H1 (cell line): ENCODE measurements at regions not wholly inside any gene's neighbourhood (a gene's known extent, or its start where the extent isn't known, plus 50 kb on each side); places are given as distances from the start of the nearest gene placed in this dataset.

Experiments
- CTCF ChIA-PET: fragments of 300-600 bp; sonication (Branson Sonifier 250); formaldehyde crosslinking; loops from one replicate; lab custom pipeline; 2021; ENCODE audit not compliant: partially characterized antibody; lab: Charles Lee
- POLR2A ChIA-PET: fragments of 300-600 bp; sonication (Branson Sonifier 250); formaldehyde crosslinking; loops from one replicate; lab custom pipeline; 2021; ENCODE audit warnings: inconsistent platforms; ENCODE audit not compliant: partially characterized antibody; lab: Charles Lee
- DNase-seq, 2 experiments: peaks; one replicate each; pipeline versions ENCODE4 v3.0.0 to v3.0.0-alpha.2; 2010 to 2022; ENCODE audit warnings: low spot score in 2 of 2, low read depth in 1 of 2, mixed read lengths in 1 of 2
- FAIRE-seq: peaks from 2 replicates; lab custom pipeline; 2011; peaks lifted over from hg19 to GRCh38; lab: Jason Lieb, UNC
- H2AFZ ChIP-seq: 2 replicates; pipeline ENCODE4 v1.8.1; 2012; ENCODE audit warnings: low read length, inconsistent platforms
- H2AK5ac ChIP-seq: 2 replicates; pipeline ENCODE4 v1.6.1; 2013; ENCODE audit warnings: low read depth, low read length
- H2BK120ac ChIP-seq: replicated peaks from 2 replicates; pipeline ENCODE3; 2013; ENCODE audit warnings: low read depth, low read length, inconsistent platforms
- H2BK12ac ChIP-seq: 2 replicates; pipeline ENCODE4 v1.6.1; 2013; ENCODE audit warnings: low read depth, low read length
- H2BK15ac ChIP-seq: 2 replicates; pipeline ENCODE4 v1.6.1; 2013; ENCODE audit warnings: low read length
- H2BK20ac ChIP-seq: 2 replicates; pipeline ENCODE4 v1.6.1; 2013; ENCODE audit warnings: low read length
- H2BK5ac ChIP-seq: 2 replicates; pipeline ENCODE4 v1.6.1; 2013; ENCODE audit warnings: low read depth, low read length
- H3K14ac ChIP-seq: 2 replicates; pipeline ENCODE4 v1.6.1; 2013; ENCODE audit warnings: inconsistent platforms; ENCODE audit not compliant: insufficient read length
- H3K18ac ChIP-seq: 2 replicates; pipeline ENCODE4 v1.6.1; 2013; ENCODE audit warnings: low read length; ENCODE audit errors: extremely low read depth
- H3K23ac ChIP-seq: 2 replicates; pipeline ENCODE4 v1.6.1; 2013; ENCODE audit warnings: inconsistent platforms; ENCODE audit not compliant: insufficient read length
- H3K23me2 ChIP-seq: 2 replicates; pipeline ENCODE4 v1.6.1; 2013; ENCODE audit warnings: low read depth, low read length
- H3K27ac ChIP-seq: 2 replicates; pipeline ENCODE4 v1.6.1; 2011; ENCODE audit warnings: low read depth, low read length, inconsistent platforms
- H3K27me3 ChIP-seq, 4 experiments: replicated peaks in 1 of 4; 1 replicate in 1 of 4; 2 replicates in 3 of 4; pipeline versions ENCODE4 v1.6.1 to v1.8.1; 2011 to 2013; ENCODE audit warnings: low read length in 3 of 4, mild to moderate bottlenecking in 3 of 4, inconsistent platforms in 2 of 4, mixed read lengths in 2 of 4, moderate library complexity in 1 of 4; ENCODE audit not compliant: control insufficient read depth in 3 of 4, insufficient read depth in 3 of 4; ENCODE audit errors: extremely low read depth in 1 of 4
- H3K36me3 ChIP-seq, 4 experiments: 2 replicates each; pipeline versions ENCODE4 v1.6.1 to v1.8.1; 2011 to 2013; ENCODE audit warnings: mild to moderate bottlenecking in 4 of 4, low read length in 3 of 4, moderate library complexity in 2 of 4, control low read depth in 1 of 4, inconsistent platforms in 1 of 4; ENCODE audit not compliant: insufficient read depth in 4 of 4, control insufficient read depth in 2 of 4
- H3K4ac ChIP-seq: replicated peaks from 2 replicates; pipeline ENCODE3; 2013; ENCODE audit warnings: low read length, low read depth, mixed read lengths, inconsistent platforms; ENCODE audit not compliant: insufficient read length
- H3K4me1 ChIP-seq, 4 experiments: replicated peaks in 1 of 4; 1 replicate in 1 of 4; 2 replicates in 3 of 4; pipeline versions ENCODE4 v1.6.1 to v1.8.1; 2011 to 2013; ENCODE audit warnings: low read length in 3 of 4, inconsistent platforms in 2 of 4, mixed read lengths in 1 of 4; ENCODE audit not compliant: insufficient read depth in 4 of 4, control insufficient read depth in 3 of 4
- H3K4me2 ChIP-seq, 2 experiments: 2 replicates each; pipeline versions ENCODE4 v1.6.1 to v1.8.1; 2011 to 2013; ENCODE audit warnings: low read depth in 2 of 2, low read length in 2 of 2, control low read depth in 1 of 2, inconsistent platforms in 1 of 2, mild to moderate bottlenecking in 1 of 2; ENCODE audit not compliant: insufficient read depth in 1 of 2
- H3K4me3 ChIP-seq, 4 experiments: fragments of 200-600, 300-600 bp in 1 of 4; sonication (generic), shearing (Covaris generic), sonication (Bioruptor Twin) in 1 of 4; 2 replicates each; pipeline versions ENCODE4 v1.5.1 to v1.8.1; 2011 to 2016; ENCODE audit warnings: low read length in 4 of 4, low read depth in 3 of 4, control low read depth in 2 of 4, inconsistent platforms in 2 of 4, mild to moderate bottlenecking in 2 of 4, mixed read lengths in 1 of 4, moderate library complexity in 1 of 4; ENCODE audit not compliant: insufficient read depth in 2 of 4; ENCODE audit errors: extremely low read depth in 1 of 4
- H3K56ac ChIP-seq: replicated peaks from 2 replicates; pipeline ENCODE3; 2013; ENCODE audit warnings: low read depth, mild to moderate bottlenecking, mixed read lengths, low read length, inconsistent platforms; ENCODE audit not compliant: insufficient read length
- H3K79me1 ChIP-seq: 2 replicates; pipeline ENCODE4 v1.6.1; 2013; ENCODE audit warnings: low read depth, low read length, control low read depth
- H3K79me2 ChIP-seq, 2 experiments: 2 replicates each; pipeline versions ENCODE4 v1.6.1 to v1.8.1; 2012 to 2013; ENCODE audit warnings: low read length in 2 of 2, mild to moderate bottlenecking in 2 of 2, inconsistent platforms in 1 of 2; ENCODE audit not compliant: insufficient read depth in 2 of 2, control insufficient read depth in 1 of 2
- H3K9ac ChIP-seq, 4 experiments: replicated peaks in 1 of 4; 1 replicate in 1 of 4; 2 replicates in 3 of 4; pipeline versions ENCODE4 v1.6.1 to v1.8.1; 2011 to 2013; ENCODE audit warnings: low read depth in 3 of 4, low read length in 3 of 4, control low read depth in 2 of 4, mild to moderate bottlenecking in 2 of 4, moderate library complexity in 2 of 4, inconsistent platforms in 1 of 4; ENCODE audit errors: extremely low read depth in 1 of 4
- H3K9me3 ChIP-seq, 2 experiments: 2 replicates each; pipeline versions ENCODE4 v1.6.1 to v1.8.1; 2012 to 2013; ENCODE audit warnings: mild to moderate bottlenecking in 2 of 2, moderate library complexity in 2 of 2, control low read depth in 1 of 2, inconsistent platforms in 1 of 2, low read depth in 1 of 2, low read length in 1 of 2, mixed read lengths in 1 of 2; ENCODE audit not compliant: insufficient read depth in 2 of 2
- H4K20me1 ChIP-seq, 2 experiments: replicated peaks in 1 of 2; 2 replicates each; pipeline versions ENCODE3 to v1.8.1; 2011 to 2013; ENCODE audit warnings: inconsistent platforms in 2 of 2, low read length in 2 of 2, mild to moderate bottlenecking in 1 of 2; ENCODE audit not compliant: insufficient read depth in 2 of 2, control insufficient read depth in 1 of 2
- H4K5ac ChIP-seq: 2 replicates; pipeline ENCODE4 v1.6.1; 2013; ENCODE audit warnings: low read length, low read depth, mixed read lengths, inconsistent platforms; ENCODE audit not compliant: insufficient read length
- H4K8ac ChIP-seq: 2 replicates; pipeline ENCODE4 v1.8.0; 2013; ENCODE audit warnings: mild to moderate bottlenecking, moderate library complexity, low read length, inconsistent platforms; ENCODE audit not compliant: insufficient read depth; ENCODE audit errors: extremely low read depth
- H4K91ac ChIP-seq: replicated peaks from 2 replicates; pipeline ENCODE3; 2013; ENCODE audit warnings: low read length, mixed read lengths, inconsistent platforms; ENCODE audit not compliant: insufficient read length
- ASH2L ChIP-seq: fragments of 200-600, 300-600 bp; sonication (generic); IDR thresholded peaks from one replicate; pipeline ENCODE4 v1.7.1; 2017; ENCODE audit warnings: low read length
- BACH1 ChIP-seq: IDR thresholded peaks from 2 replicates; pipeline ENCODE4 v1.6.1; 2012; ENCODE audit warnings: low read length, improper control_type of control experiment
- RXRA ChIP-seq: IDR thresholded peaks from 2 replicates; pipeline ENCODE4 v1.6.1; 2011; ENCODE audit warnings: low read depth, mild to moderate bottlenecking, low read length, moderate library complexity; ENCODE audit not compliant: insufficient read depth
- WGBS, 2 experiments: shearing (Covaris generic) in 1 of 2; methylation state at CpG; one replicate each; pipeline versions ENCODE4 v1.1.6 to v1.1.7; 2013 to 2015; ENCODE audit warnings: low lambda C conversion rate in 2 of 2, mixed read lengths in 2 of 2, inconsistent platforms in 1 of 2, low coverage in 1 of 2, missing lambda C conversion rate in 1 of 2; ENCODE audit not compliant: insufficient replicate concordance in 2 of 2, insufficient coverage in 1 of 2, insufficient read length in 1 of 2; ENCODE audit errors: extremely low coverage in 1 of 2, missing lambda C conversion rate in 1 of 2; 5-methylcytosine and 5-hydroxymethylcytosine counted together

GRCh38 chr18:78547817-78548216 is 431.8 kb upstream of the SALL3 start:
- H4K5ac ChIP-seq, result no peak overlapping the region
- ChIA-PET CTCF (interaction anchor here (0.5 to 0.9 kb wide), 2 partner anchors 337 to 378 kb away, joined by 3 read pairs; no protein-coding TSS in a partner anchor), POLR2A (no interaction called here)
- H3K9me3 ChIP-seq, result peaks cover 5 to 7% of the 10 kb centered on the region in 2 experiments; a peak in 2 of 4 replicates
- H3K4me3 ChIP-seq, result no peak overlapping the region
- H2BK5ac ChIP-seq, result no peak overlapping the region
- no peak overlapping the region for H3K18ac ChIP-seq
- DNase-seq, result no peak
- H3K36me3 ChIP-seq, result no peaks in the 10 kb centered on the region
- H2BK15ac ChIP-seq, result no peak overlapping the region
- no peak overlapping the region for H2BK12ac ChIP-seq
- H2AFZ ChIP-seq, result no peak overlapping the region
- 91% methylated on average over 15 of the region's 19 CpGs; no CpG with 5 or more reads in 1 of the 2 experiments for WGBS, 2 experiments
- no peak for FAIRE-seq
- H2BK120ac ChIP-seq, result no peak overlapping the region
- no peak overlapping the region for H3K23ac ChIP-seq
- no peak overlapping the region for H4K91ac ChIP-seq
- H3K9ac ChIP-seq, result no peak overlapping the region
- no peak overlapping the region for H3K14ac ChIP-seq
- H3K27ac ChIP-seq, result no peak overlapping the region
- TF ChIP-seq ASH2L (no peak), RXRA (no peak), BACH1 (no peak)
- H2BK20ac ChIP-seq, result no peak overlapping the region
- H3K56ac ChIP-seq, result no peak overlapping the region
- H3K79me1 ChIP-seq, result no peaks in the 10 kb centered on the region
- peak overlapping the region; percentile 63 for H4K8ac ChIP-seq
- H2AK5ac ChIP-seq, result no peak overlapping the region
- no peaks in the 10 kb centered on the region; a peak in 1 of 7 replicates for H3K27me3 ChIP-seq
- H3K79me2 ChIP-seq, result 0 out of 4 replicates have a peak, but pooled peaks cover 0 to 2% of the 10 kb centered on the region in 2 experiments
- H4K20me1 ChIP-seq, result peaks cover 0 to 11% of the 10 kb centered on the region in 2 experiments
- H3K4me1 ChIP-seq, result no peaks in the 10 kb centered on the region
- no peak overlapping the region for H3K4ac ChIP-seq
- no peak overlapping the region for H3K4me2 ChIP-seq
- peaks cover 6% of the 10 kb centered on the region; the same call in 1 of the 2 replicates for H3K23me2 ChIP-seq
